HepG2 (cell line): ENCODE measurements at regions not wholly inside any gene's neighbourhood (a gene's known extent, or its start where the extent isn't known, plus 50 kb on each side); places are given as distances from the start of the nearest gene placed in this dataset.

Experiments used
- ATAC-seq: fragments of 200-7000 bp; cut with Tn5 transposase; 3 replicates; pipeline ENCODE4 v1.9.1; 2020; ENCODE audit warnings: mild to moderate bottlenecking, moderate library complexity
- BruUV-seq: library from RNA; stranded (reverse); fragments of 400-500 nt; replicated peaks from 2 replicates; lab custom pipeline; 2021; lab: Mats Ljungman, UMichigan
- CTCF ChIA-PET: fragments of 300-600 bp; formaldehyde crosslinking; extraction: SDS; loops from one replicate; lab custom pipeline; 2021; ENCODE audit warnings: low total read pairs, inconsistent platforms, low intra/inter-chr PET ratio; lab: Yijun Ruan, JAX
- POLR2A ChIA-PET: fragments of 350-600 bp; sonication (Branson Sonifier 250); formaldehyde crosslinking; loops from one replicate; lab custom pipeline; 2020; ENCODE audit warnings: antibody characterized with exemption, inconsistent platforms; lab: Yijun Ruan, JAX
- DNase-seq: peaks from one replicate; pipeline ENCODE4 v3.0.0-alpha.2; 2015; ENCODE audit warnings: low spot score
- FAIRE-seq: peaks from 3 replicates; lab custom pipeline; 2011; peaks lifted over from hg19 to GRCh38; lab: Jason Lieb, UNC
- H2AFZ ChIP-seq: one replicate; pipeline ENCODE4 v1.6.1; 2011; ENCODE audit warnings: low read length, inconsistent platforms
- H3K27ac ChIP-seq: fragments of 300-600 bp; 3 replicates; pipeline ENCODE4 v1.8.0; 2011; ENCODE audit warnings: mixed run types, mild to moderate bottlenecking, mixed read lengths, low read length, inconsistent platforms; ENCODE audit not compliant: insufficient read depth; ENCODE audit errors: extremely low read length
- H3K27me3 ChIP-seq, 2 experiments: fragments of 200-600 bp in 1 of 2; 2 replicates in 1 of 2; 3 replicates in 1 of 2; pipeline versions ENCODE4 v1.6.0 to v1.8.0; 2011; ENCODE audit warnings: low read length in 2 of 2, mild to moderate bottlenecking in 2 of 2, moderate library complexity in 2 of 2, inconsistent platforms in 1 of 2; ENCODE audit not compliant: insufficient read depth in 2 of 2, control insufficient read depth in 1 of 2
- H3K36me3 ChIP-seq, 2 experiments: fragments of 200-600 bp in 1 of 2; replicated peaks in 1 of 2; 2 replicates in 1 of 2; 3 replicates in 1 of 2; pipeline versions ENCODE4 v1.5.1 to v1.8.0; 2011; ENCODE audit warnings: low read length in 2 of 2, inconsistent platforms in 1 of 2; ENCODE audit not compliant: insufficient read depth in 2 of 2, control insufficient read depth in 1 of 2
- H3K4me1 ChIP-seq: 2 replicates; pipeline ENCODE4 v1.5.1; 2012; ENCODE audit warnings: low read length, inconsistent platforms; ENCODE audit not compliant: insufficient read depth
- H3K4me2 ChIP-seq: 2 replicates; pipeline ENCODE4 v1.6.0; 2011; ENCODE audit warnings: low read depth, low read length, inconsistent platforms
- H3K4me3 ChIP-seq, 3 experiments: fragments of 200-600 bp in 1 of 3; sonication (generic), shearing (Covaris generic) in 1 of 3; replicated peaks in 1 of 3; 2 replicates each; pipeline ENCODE4 v1.5.1; 2011 to 2016; ENCODE audit warnings: low read length in 3 of 3, inconsistent platforms in 2 of 3, low read depth in 2 of 3, mild to moderate bottlenecking in 2 of 3, control low read depth in 1 of 3, mixed read lengths in 1 of 3; ENCODE audit not compliant: insufficient read depth in 1 of 3
- H3K79me2 ChIP-seq: one replicate; pipeline ENCODE4 v1.6.1; 2011; ENCODE audit warnings: low read length, inconsistent platforms; ENCODE audit not compliant: insufficient read depth
- H3K9ac ChIP-seq: 2 replicates; pipeline ENCODE4 v1.6.0; 2011; ENCODE audit warnings: mild to moderate bottlenecking, low read depth, low read length, inconsistent platforms; ENCODE audit not compliant: insufficient read depth
- H3K9me3 ChIP-seq: 2 replicates; pipeline ENCODE4 v1.5.1; 2012; ENCODE audit warnings: mild to moderate bottlenecking, low read length
- H4K20me1 ChIP-seq: 2 replicates; pipeline ENCODE4 v1.6.0; 2011; ENCODE audit warnings: inconsistent platforms, mild to moderate bottlenecking, low read length, moderate library complexity; ENCODE audit not compliant: insufficient read depth
- ATF5 ChIP-seq: sonication (generic); formaldehyde crosslinking; IDR thresholded peaks from 2 replicates; pipeline ENCODE4 v1.4.0; 2020; ENCODE audit warnings: mild to moderate bottlenecking, low read depth, missing genetic modification reagents
- ELF1 ChIP-seq: sonication (generic); formaldehyde crosslinking; IDR thresholded peaks from 2 replicates; pipeline ENCODE4 v1.4.0; 2020; ENCODE audit warnings: missing genetic modification reagents
- SP1 ChIP-seq, 2 experiments: fragments of 450-650 bp in 1 of 2; sonication (generic) in 1 of 2; formaldehyde crosslinking in 1 of 2; IDR thresholded peaks; 2 replicates each; pipeline versions ENCODE4 v1.4.0 to v1.6.1; 2016 to 2020; ENCODE audit warnings: missing genetic modification reagents in 1 of 2
- ZBTB33 ChIP-seq: sonication (generic); formaldehyde crosslinking; IDR thresholded peaks from 2 replicates; pipeline ENCODE4 v1.4.0; 2020; ENCODE audit warnings: missing genetic modification reagents
- ZNF101 ChIP-seq: sonication (generic); formaldehyde crosslinking; IDR thresholded peaks from 2 replicates; pipeline ENCODE4 v1.4.0; 2020; ENCODE audit warnings: mild to moderate bottlenecking, low read depth, missing genetic modification reagents, borderline replicate concordance
- ZNF264 ChIP-seq: sonication (generic); formaldehyde crosslinking; IDR thresholded peaks from 2 replicates; pipeline ENCODE4 v1.4.0; 2020; ENCODE audit warnings: missing genetic modification reagents
- ZNF282 ChIP-seq: fragments of 450-650 bp; IDR thresholded peaks from 2 replicates; pipeline ENCODE4 v1.6.1; 2018; ENCODE audit not compliant: partially characterized antibody
- ZNF737 ChIP-seq: sonication (generic); formaldehyde crosslinking; IDR thresholded peaks from 2 replicates; pipeline ENCODE4 v1.5.0; 2020; ENCODE audit warnings: missing genetic modification reagents, mild to moderate bottlenecking, borderline replicate concordance
- whole genome bisulfite sequencing: methylation state at CpG from one replicate; pipeline ENCODE4 v1.1.6; 2017; ENCODE audit warnings: low lambda C conversion rate; 5-methylcytosine and 5-hydroxymethylcytosine counted together
- in situ Hi-C: cut with HindIII; loops from 2 replicates; pipeline ENCODE4 v1.10.0; 2017; ENCODE audit warnings: low pct_unique_long_range_greater_than_20kb; ENCODE audit not compliant: extremely low pct_ligation_motif_present
- intact Hi-C: fragments of 100-400 bp; cut with micrococcal nuclease; formaldehyde crosslinking; loops from one replicate; pipeline ENCODE4 v1.10.0; 2022; ENCODE audit not compliant: unreplicated experiment

GRCh38 chr17:21814776-21815175 is 122.5 kb downstream of the KCNJ18 start:
- ATAC-seq (no peak), FAIRE-seq (no peak), DNase-seq (no peak)
- in situ Hi-C loops (no loop called here), intact Hi-C loops (no loop called here)
- no peaks in the 10 kb centered on the region for H3K4me1 ChIP-seq
- no peak for TF ChIP-seq ATF5 (CRISPR knock-in tag)
- no peak for TF ChIP-seq ZNF737 (CRISPR knock-in tag)
- TF ChIP-seq SP1 (IDR thresholded peaks at IDR 0.05), result no peak
- TF ChIP-seq SP1 (CRISPR knock-in tag; IDR thresholded peaks at IDR 0.05), result no peak
- no peak for TF ChIP-seq ZNF101 (CRISPR knock-in tag)
- no peak for TF ChIP-seq ZNF282
- no peak for TF ChIP-seq ZBTB33 (CRISPR knock-in tag)
- no peak for TF ChIP-seq ELF1
- TF ChIP-seq ZNF264 (CRISPR knock-in tag), result no peak
- H3K4me2 ChIP-seq, result no peak overlapping the region
- no peak overlapping the region for H3K27ac ChIP-seq
- no peaks in the 10 kb centered on the region for H3K9me3 ChIP-seq
- no peaks in the 10 kb centered on the region for H3K79me2 ChIP-seq
- CTCF ChIA-PET, result no interaction called here
- H3K9ac ChIP-seq, result no peak overlapping the region
- no peaks in the 10 kb centered on the region for H3K36me3 ChIP-seq
- H2AFZ ChIP-seq, result no peak overlapping the region
- POLR2A ChIA-PET, result no interaction called here
- no peaks in the 10 kb centered on the region for H4K20me1 ChIP-seq
- no peaks in the 10 kb centered on the region; a peak in 2 of 5 replicates for H3K27me3 ChIP-seq
- H3K4me3 ChIP-seq, result no peak overlapping the region
- BruUV-seq, result no TSS peak
- 28% methylated on average over 9 of the region's 9 CpGs for WGBS
